Astrocyte of the hippocampus (primary cell): ENCODE measurements at regions not wholly inside any gene's neighbourhood (a gene's known extent, or its start where the extent isn't known, plus 50 kb on each side); places are given as distances from the start of the nearest gene placed in this dataset.

Experiments used
- DNase-seq: peaks from one replicate; pipeline ENCODE4 v3.0.0; 2011; ENCODE audit warnings: low read depth, low spot score

DNA sequence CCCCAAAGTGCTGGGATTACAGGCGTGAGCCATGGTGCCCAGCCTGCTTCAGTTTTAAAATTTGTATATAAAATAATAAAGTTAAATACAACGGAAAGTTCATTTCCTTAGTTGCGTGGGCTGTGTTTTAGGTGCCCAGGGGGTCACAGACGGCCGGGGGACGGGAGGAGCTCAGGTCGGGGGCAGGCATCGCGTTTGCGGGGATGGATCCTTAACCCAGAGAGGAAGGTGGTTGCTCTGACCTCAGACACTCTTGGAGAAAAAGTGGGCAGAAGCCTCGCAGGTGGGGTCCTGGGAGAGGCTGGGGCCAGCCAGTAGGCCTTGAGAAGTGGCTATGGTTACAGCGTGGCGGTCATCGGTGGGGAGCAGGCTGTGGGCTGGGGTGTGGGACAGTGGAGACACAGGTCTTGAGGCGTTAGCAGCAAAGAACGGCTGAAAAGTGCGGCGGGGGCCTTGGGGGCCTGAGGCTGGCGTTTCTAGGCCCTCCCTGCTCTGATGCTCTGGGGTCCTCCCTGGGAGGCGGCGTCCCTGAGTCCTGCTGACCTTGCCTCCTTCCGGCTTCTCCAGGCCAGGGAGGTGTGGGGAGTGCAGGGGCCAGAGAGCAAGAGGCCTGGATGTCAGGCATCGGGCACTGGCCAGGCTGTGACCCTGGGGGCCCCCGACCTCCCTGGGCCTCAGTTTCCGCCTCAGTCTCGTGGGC lies 54.4 kb downstream of the UNCX start:
- no peak for DNase-seq

DNA sequence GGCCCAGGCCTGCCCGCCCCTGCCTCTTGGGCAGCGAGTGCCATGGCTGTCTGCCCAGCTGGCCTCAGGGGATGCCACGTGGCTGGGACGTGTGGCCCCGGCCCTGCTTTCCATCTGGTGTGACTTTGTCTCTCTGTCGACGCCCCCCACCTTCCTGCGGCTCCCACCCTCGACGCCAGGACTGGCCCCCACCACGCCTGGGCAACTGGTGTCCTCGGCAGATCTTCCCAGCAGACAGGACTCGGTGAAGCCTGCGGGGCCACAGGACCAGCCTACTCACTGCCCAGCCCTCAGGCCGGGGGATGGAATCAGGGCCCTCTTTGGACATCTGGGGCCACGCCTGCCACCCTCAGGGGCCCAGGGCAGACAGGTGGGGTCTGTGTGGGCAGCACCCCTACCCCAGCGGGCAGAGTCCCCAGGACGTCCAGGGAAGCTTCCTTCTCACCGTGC lies 55.1 kb downstream of the UNCX start:
- no peak for DNase-seq

DNA sequence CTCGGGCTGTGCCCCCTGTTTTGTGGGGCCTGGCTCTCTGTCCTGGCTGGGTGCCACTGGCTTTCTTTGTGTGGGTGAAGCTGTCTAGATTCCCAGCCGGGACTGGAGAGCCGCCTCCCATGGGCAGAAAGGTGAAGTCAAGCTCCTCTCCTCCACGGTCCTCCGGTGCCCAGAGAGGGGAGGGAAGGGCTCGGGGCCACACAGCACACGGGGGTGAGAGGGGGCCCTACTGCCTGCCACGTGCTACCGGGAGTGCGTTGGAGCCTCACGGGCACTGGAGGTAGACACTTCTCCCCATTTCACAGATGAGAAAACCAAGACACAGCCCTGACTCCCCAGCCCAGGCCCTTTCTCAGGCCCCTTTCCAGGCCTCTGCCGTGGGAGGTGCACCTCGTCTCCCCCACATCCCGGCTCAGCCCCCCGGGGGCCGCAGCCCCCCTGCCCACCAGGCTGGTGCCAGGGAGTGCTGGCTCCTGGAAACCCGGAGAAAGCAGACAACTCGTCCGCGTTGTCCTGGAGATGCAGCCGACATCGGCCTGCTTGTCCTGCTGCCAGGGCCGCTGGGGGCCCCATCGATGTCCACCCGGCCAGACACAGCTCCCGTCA lies 55.8 kb downstream of the UNCX start:
- peak; percentile 13 for DNase-seq

DNA sequence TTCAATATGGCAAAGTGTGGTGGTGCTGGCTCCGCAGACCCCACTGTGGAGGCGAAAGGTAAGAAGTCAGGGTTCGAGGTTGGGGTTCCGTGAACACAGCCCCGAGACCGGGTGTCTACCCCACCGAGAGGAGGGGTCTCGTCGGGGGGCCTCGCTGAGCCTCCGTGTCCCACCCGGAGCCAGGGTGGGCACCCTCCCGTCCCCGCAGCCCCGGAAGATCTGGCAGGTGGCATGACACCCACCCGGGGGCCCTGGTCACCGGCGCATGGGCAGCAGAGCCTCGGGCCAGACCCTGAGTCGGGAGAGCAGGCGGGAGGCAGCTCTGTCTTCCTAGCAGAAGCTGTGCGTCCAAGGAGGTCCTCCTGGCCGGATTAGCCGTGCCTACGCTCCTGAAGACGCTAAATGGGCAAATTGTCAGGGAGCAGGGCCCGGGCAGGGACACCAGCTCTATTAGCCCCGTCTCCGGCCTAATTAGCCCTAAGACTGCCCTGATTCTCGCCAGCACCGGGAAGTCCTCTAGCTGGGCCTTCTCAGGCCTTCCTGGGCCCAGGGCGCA lies 56.4 kb downstream of the UNCX start:
- no peak for DNase-seq

DNA sequence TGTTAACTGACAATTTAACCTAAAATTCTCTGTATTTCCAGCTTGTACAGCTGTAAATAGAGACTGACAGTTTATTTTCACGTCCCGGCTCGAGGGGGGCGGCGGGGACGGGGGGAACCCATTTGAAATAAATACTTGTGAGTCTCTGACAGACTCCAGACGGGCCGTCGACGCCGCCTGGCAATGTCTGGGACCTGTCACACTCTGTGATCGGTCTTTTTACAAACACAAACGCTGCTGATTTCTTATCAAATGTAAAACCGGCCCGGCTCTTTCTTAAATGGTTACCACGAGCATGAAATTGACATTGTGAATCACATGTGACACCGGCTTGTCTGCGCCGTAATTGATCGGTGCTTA lies 57.0 kb downstream of the UNCX start:
- no peak for DNase-seq

DNA sequence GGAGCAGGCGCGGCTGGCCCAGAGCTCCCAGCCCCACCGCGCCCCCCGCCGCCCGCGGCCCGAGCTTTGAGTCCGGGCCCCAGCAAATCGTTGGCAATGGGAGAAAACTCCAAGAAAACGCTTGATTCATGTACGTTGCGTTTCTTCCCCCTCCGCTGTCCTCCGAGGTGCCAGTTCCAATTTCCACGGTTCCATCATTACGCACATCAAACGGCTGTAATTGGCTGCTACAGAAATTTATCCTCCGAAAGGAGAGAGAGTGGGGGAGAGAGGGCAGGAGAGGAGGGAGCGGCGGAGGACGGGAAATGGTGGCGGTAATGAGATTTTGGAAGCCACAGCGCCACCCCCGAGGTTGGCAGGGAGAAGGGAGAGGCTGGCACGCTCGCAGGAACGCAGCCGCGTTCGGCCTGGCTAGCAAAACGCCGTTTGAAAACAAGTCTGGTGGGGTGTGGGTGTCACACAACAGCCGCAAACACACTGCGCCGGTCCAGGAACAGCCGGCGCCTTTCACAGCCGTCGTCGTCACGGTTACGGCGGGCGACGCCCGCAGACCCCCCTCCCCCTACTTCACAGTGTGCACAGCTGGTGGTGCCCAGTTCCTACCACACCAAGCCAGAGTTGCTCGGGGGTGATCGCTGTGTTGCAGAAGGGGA lies 57.5 kb downstream of the UNCX start:
- peak; percentile 52 for DNase-seq

DNA sequence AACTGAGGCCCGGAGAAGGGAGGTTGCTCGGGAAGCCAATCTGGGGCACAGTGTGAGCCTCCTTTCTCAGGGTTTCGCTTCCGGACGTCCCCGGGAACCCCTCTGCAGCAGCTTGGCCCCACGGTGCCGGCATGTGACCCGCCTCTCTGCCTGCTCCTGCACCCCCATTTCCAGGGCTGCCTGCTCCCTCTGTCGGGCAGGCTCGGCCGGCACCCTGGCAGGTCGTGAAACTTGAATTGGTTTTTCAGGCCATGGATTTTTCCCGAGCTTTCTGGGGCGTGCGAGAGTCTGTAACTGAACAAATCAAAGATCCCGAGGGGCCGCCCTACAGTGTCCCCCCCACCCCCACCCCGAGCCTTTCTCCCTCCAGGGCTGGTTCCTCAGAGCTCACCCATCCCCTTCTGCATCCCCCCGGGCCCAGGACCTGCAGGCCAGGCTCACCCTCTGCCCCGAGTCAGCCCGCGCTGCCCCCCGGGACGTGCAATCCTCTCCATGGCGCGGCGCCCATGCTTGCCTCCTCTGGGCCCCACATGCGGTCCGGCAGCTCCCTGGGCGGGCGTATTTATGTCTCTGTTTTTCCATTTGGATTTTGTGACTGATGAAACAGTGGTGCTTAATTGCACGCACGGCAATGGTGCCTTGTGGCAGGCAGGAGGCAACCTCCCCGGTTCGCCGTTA lies 58.1 kb downstream of the UNCX start:
- DNase-seq = peak; percentile 14

DNA sequence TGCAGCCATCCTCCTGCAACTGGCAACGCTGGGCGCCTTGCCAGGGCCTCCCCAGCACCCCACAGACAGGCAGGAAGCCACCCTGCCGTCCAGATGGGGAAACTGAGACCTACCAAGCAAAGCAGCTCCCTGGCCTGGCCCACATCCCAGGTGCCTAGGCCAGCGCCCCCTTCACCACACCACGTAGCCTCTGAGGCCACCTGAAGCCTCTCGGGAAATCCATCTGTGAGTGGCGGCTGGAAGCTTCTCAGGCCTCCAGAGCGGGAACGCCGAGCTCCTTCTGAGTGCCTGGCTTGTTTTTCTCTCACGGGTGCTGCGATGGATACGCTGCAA lies 58.7 kb downstream of the UNCX start:
- no peak for DNase-seq

DNA sequence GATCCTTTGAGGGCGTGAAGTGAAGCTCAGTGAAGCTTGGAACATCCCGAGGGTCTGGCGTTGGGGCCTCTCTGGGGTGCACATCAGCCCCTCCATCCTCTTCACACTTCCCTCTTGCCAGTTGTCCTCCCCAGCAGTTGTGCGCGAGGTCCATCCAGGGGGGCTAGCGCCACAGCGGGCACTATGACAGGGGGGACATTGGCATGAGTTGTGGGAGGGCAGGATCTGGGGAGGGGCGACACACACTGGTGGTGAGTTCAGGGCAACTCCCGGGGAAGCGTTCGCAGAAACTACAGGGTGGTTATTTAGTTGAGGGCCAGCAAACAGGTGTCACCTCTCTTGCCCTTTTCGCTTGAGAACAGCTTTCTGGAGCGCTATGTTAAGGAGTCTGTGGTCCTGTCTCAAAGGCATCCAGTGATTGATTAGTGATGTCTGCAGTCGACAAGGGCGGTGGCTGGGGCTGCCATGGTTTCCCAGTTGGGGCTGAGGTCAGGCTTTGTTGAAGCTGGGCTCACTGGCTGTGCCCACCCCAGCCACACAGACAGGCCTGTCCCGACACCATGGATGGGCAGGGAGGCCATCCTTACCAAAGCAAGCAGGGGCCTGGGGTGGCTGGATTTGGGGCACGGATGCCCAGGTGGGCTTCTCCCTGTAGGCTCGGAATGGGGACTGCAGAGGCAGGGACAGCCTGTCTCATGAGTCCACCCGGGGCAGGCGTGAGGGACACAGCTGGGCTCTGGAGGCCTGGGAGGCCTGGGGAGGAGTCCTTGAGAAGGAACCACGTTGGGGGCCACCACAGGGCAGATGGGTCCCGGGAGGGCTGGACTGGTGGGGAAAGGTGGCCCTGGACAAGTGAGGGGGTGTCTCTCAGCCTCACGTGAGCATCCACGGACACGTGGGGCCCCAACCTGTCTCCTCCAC lies 59.4 kb downstream of the UNCX start:
- DNase-seq = no peak

DNA sequence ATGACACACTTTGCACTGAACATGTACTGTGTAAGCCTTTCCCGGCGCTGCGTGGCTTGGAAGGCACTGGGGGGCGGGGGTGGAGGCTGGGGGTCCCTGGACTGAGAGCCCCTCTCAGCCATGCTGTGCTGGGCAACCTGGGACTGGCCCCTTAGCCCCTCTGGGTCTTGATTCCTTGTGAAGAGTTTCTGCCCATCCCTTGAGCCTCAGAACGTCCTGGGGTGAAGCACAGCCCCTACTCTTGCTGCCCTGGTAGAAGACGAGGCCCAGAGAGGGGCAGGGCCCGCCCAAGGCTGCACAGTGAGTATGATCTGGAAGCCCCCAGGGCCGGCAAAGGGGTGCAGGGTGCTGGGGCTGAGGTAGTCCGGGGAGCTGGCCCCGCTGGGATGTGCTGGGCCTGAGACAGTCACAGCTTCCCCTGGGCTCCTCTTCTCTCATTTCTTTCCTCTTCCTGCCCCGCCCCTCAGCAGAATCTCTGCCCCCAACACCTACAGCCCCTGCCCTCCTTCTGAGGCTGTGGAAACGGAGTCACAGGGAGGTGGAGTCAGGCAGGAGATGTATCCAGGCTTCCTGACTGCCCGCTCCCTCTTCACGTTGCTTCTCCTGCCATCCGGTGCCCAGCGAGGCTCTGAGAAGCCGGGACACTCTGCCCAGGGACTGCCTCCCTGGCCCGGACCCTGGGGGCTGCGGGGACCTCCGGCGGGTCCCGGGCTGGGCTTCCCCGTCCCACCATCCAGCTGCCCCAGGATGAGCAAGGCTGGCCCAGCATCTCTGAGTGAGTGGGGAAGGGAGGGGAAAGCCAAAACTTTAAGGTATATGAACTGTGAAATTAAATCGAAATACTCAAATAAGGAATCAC lies 60.5 kb downstream of the UNCX start:
- no peak for DNase-seq

DNA sequence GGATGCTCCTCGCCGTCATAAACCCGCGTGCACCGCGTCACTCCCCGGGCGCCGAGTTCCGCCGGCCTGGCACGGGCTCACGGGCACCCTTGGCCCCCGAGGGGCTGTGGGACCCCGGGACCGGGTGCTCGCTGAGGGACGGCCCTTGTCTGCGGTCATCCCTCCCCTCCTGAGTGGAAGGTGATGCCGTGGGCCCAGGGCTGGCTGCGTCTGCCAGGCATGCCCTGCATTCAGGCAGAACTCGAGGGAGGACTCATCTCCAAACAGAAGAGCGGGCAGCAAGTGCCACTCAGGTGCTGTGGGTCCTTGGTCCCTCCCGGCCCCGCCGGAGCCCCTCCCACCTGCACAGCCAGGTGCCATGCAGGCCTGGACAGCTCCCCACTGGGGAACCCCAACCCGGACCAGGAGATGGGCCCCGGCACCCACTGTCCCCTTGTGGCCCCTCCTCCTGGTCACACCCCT lies 61.3 kb downstream of the UNCX start:
- DNase-seq = no peak

DNA sequence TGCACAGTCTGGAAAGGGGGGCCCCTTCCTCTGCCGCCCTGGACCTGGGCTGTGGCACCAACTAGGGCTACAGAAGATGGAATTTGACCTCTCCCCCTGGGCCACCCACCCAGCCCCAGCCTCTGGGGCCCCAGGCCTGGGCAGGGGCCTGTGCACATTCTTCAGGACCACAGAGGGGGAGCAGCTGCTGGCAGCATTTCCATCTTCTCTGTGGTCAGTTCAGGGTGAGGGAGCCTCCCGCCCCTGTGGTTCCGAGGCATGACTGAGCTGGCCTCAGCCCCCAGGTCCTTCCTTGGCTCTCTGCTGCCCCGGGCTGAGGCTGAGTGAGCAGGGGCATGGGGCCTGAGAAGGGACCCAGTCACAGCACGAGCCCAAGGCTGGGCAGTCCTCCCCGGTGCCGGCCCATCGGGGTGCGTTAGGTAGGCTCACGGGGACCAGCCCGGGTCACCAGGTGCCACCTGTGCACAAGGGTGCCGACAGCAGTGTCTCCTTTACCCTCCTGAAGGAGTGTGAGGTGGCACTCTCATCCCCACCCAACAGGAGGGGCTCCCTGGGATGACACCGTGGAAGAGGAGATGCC lies 63.2 kb downstream of the UNCX start:
- no peak for DNase-seq

DNA sequence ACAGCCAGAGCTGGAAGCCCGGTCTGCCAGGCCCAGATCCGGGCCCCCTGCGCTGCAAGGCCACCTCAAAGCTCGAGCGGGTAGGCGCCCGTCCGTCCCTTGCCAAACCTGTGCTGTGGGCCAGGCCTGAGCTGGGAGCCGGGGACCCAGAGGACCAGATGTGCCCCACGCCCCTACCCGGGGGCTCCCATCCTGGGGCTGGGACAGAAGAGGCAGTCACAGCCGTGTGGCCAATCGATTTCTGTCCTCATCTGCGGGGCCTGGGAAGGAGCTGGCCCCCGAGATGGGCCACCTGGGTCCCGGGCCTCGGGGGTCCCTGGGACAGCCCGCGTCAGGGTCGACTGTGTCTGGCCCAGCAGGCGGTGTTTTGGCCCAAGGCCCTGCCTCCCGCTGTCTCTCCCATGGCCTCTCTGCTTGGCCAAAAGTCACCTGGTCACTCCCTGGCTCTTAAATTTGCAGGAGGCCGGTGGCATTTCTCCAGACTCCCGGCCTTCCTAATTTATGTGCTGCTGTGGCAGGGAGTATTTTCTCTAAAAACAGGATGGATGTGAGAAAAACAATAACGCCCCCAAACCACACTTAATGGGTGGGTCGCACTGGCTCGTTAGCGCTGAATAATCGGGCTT lies 63.8 kb downstream of the UNCX start:
- no peak for DNase-seq

DNA sequence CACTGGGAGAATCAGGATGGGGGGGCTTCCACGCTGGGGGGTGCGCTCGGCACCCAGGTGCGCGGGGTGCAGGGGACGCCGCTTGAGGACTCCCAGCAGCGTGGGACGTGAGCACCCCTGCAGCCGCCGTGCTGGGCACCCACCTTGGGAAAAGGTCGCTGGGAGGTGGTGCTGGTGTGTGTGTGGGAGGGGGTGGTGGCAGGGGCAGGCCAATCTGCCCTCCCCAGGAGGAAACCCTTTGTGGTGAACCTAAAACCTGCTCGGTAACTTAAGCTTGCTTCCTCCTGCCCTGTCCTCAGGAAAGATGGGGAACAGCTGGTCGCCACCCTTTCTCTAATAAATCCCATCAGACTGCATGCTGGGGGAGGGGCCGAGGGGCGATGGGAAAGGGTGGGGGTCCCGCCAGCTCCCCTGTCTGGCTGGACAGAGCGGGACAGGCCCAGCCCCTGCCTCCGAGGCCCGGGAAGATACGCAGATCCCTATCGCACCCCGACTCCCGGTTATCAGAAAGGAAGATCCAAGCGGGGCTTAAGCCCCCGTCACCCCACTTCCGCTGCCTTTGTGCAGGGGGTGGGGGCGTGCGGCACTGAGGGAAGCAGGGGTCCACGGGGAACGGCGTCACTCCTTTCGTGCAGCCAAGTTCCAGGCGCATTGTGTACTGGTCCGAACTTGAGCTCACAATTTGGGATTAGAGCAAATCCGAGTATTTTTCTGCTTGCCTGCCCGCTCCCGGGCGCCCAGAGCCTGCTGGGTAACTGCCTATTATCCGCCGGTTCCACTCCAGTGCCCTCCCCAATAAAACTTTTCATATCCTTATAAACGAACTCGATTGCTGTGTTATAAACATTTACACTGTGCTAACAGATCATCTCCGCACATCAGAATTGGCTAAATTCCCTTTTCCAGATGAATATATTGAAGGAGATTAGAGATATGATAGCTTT lies 64.6 kb downstream of the UNCX start:
- no peak for DNase-seq

DNA sequence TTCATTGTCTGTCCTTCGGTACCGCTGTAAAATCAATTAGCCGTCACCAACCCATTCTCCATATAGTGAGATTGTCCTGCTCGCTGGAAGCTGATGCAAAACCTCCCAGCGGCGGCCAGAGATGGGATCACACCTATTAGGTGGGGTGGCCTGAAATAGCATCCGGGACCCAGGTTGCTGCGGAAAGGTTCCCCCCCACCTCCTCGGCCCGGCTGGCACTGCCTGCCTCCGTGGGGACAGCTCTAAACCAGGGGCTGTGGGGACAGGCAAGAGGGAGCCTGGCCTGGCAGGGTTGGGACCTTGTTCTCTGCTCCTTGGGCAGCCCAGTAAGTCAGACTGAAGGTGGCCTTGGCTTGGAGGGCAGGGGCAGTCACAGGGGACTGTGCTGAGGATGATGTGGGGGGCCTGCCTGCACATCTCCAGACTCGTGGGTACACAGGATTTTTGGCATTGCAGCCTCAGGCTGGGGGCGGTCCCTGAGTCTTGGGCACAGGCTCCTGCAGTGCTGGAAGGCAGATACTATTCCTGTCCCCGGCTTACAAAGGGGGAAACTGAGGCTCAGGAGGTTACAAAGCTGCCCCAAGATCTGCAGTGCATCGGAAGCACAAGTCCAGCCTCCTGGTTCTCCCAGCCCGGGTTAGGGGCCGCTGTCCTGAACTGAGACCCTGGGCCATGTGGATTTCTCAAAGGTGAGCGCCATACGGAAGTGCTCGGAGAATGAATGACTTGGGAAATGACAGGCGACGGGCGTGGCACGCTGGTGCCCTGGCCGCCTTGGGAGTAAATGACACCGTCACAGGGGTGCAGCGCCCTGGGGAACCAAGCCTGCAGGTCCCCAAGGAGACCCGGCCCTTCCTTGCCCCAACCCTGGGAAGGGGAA lies 65.6 kb downstream of the UNCX start:
- no peak for DNase-seq

DNA sequence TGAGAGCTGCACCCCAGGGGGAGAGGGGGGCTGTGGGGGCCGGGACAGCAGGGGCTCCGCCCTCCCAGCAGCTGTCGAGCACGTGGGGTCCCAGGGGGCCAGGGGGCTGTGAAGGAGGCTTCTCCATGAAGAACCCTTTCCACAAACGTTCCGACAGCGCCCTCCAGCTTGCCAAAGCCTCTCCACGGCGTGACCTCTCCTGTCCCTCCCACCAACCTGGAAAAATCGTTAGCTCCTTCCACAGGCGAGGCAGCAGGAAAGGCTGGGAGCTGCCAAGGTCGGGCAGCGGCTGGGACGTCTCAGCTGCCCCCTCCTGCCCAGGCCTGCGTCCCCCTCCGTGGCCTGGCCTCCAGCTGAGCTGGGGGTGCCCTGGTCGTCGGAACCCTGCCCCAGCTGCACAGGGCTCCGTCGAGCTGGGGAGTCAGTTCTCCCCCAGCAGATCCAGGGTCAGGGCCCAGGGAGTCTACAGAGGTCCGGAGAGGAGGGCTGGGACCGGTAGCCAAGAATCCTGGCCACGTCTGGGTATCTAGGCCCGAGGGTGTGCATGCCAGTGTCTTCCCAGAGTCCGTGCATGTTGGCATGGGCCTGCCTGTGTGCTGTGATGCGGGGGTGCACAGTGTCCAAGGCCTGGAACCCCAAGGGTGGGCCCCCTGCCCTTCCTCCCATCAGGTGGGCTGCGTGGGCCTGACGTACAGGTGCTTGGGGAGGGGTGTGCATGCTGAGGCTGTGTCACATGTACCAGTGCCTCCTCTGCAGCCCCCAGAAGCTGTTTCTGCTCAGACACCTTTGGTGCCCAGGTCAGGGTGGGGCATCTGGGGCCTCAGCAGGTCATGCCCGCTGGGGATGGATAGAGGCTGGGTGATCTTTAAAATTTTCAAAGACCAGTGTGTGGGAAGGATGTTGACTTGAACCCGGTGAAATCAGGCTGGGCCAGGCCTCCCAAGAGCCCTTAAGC lies 66.5 kb downstream of the UNCX start:
- no peak for DNase-seq
